ENCODE measurements at regions not wholly inside any gene's neighbourhood (a gene's known extent, or its start where the extent isn't known, plus 50 kb on each side); places are given as distances from the start of the nearest gene placed in this dataset.

DNA sequence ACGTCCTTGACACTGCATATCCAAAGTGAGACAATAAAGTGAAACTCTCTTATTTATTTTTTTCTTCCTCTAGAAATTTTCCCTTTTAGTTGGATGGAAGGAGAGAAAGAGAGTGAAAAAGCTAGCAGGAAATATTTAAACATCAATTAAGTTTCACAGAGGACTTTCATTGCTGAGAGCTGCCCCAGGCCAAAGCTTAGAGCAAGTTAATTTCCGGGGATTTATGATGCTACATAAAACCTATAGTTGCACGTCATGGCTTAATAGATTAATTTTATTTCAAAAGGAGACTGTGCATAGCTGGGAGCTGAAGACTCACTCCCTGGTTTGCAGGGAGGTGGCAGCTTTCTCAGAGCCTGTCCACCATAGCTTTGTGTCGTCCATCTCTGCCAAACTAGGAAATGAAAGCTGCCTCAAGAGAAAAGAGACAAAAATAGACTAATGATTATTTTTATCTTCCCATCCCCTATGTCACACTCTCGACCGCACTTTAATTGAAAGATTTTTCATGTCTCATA lies 323.3 kb upstream of the RAB6C start:
- DNase-seq (ENCODE audit: low read depth): no peak

DNA sequence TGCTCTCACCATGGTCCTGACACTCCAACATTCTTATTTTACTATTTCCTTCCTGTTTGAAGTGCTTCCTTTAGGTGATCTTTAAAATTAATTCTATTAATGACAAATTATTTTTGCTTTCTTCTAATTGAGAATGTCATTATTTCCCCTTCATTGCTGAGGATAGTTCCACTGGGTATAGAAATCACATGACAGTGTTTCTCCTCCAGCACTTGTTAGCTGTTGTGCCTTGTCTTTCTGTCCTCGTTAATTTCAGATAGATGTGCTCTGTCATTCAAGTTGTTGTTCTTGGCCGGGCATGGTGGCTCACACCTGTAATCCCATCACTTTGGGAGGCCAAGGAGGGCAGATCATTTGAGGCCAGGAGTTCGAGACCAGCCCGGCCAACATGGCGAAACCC lies 321.0 kb upstream of the RAB6C start:
- DNase-seq (ENCODE audit: low read depth): no peak

DNA sequence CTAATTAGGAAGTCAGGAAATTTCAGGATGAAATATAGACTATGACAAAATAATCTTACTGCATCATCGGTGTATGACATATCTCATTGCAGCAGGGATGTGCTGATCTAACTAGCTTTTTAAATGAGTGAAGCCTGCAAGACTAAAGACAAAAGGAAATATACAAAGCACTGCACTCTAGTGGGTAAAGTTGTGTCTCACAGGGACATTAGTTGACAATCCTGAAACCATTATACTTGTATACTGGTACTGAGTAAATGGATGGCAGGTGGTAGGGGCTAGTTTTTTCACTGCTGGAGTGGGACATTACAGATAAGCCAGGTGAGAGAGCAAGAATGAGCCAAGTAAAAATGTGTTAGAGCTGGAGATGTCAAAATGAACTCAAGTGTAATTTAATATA lies 317.5 kb upstream of the RAB6C start:
- DNase-seq (ENCODE audit: low read depth): no peak

DNA sequence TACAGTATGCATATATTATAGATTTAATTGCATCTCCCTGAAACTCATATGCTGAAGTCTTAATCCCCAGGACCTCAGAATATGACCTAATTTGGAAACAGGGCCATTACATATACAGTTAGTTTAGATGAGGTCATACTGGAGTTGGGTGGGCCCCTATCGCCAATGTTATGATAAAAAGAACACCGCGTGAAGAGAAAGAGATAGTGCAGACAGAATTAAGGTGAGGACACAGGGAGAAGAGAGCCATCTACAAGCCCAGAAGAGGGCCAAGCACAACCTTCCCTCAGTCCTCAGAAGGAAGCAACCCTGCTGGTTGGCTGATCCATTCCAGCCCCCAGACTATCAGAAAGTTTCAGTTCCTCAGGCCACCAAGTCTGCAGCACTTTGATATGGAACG lies 311.9 kb upstream of the RAB6C start:
- no peak for DNase-seq (ENCODE audit: low read depth)

DNA sequence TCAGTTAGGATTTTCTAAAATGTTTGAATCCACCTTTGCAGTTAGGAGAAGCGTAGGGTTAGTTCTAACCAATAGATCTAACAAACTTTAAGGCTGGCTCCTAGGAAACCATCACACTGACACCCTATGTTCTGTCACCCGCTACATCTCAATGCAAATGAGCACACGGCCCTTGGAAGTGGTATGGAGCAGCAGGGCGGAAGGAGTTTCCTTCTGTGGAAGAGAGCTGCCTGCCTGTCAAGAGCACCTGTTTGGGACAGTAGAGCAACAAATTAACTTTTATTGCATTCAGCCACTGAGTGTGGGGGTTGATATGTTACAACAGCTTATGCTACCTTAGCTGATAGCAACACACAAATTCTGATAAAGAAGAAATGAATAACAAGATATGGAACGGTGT lies 306.9 kb upstream of the RAB6C start:
- DNase-seq (ENCODE audit: low read depth): no peak

DNA sequence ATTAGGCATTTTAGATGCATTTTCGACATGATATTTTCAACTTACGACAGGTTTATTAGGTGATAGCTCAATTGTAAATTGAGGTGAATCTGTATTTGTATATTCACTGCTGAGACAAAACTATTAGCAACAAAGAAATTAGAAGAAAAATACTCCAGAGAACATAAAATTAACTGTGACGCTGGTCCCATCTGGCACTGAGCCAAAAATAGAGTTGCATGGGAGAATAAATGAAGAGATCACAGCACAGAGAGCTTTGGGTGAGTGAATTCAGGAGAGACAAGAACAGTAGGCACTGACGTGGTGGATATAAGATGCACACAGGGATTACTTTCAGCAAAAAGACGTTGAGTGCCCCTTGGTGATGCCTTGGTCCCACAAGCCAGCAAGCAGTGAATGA lies 306.2 kb upstream of the RAB6C start:
- DNase-seq (ENCODE audit: low read depth): no peak

DNA sequence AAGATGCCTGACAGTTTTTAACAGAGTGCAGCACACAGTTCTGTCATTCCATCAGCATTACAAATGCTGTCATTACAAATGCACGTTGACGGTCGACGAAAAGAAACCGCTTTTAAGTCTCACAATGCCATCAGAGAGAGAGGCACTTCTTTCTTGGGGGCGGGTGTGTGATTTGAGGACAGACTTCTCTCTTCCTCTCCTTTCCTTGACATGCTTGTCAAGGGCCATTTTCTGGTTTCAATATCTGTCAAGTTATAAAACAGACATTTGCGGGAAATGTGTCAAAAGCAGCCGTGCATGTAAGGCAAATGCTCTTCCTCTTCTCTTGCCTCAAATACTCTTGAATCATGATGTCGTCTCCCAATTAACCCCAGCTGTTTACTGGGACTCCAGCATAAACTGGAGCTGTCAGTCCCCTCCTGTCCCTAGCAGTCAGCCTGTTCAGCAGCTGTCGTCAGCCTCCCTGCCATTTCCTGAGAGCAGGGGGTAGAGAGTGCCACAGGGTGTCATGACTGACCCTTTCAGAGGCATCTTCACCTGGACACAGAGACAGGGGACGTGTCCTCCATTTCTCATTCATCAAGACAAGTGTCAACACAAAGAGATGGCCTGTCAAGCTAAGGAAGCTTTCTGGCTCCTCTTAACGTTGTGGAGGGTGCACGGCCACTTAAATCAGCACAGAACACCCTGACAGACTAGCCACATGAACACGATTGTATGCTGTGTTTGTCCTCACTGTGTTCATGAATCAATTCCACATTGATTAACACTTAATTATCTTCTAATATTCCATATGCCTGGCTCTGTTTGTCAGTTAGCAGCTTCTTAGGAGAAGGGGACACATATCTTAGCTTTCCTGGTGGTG lies 305.4 kb upstream of the RAB6C start:
- DNase-seq (ENCODE audit: low read depth): no peak

DNA sequence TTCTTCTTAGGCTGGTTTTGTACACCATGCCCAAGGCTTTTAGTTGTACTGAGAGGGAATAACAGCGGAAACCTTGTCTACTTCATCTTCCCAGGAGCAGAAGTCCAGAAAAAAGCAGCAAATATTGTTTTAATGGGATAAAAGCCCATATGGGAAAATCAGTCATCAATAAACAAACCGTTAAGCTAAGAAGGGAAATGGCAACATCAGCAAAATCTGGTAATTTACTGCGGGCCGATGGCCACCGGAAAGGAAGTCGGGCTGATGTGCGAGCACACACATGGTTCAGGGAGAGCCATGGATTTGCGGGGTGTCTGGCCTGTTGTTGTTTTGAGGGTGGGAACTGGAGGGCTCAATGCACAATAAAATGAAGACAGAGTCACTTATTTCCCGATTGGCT lies 300.7 kb upstream of the RAB6C start:
- no peak for DNase-seq (ENCODE audit: low read depth)

DNA sequence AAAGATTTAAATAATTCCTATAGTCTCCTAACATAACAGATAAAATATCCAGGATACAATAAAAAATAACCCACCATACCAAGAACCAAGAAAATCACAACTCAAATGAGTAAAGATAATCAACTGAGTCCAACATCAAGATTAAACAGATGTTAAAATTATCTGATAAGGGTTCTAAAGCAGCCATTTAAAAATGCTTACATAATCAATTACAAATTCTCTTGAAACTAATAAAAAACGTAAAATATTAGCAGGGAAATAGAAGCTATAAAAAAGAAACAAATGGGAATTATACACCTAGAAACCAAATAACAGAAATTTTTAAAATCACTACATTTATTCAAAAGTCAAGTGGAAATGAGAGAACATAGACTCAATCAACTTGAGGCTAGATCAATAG lies 297.7 kb upstream of the RAB6C start:
- DNase-seq (ENCODE audit: low read depth): no peak

DNA sequence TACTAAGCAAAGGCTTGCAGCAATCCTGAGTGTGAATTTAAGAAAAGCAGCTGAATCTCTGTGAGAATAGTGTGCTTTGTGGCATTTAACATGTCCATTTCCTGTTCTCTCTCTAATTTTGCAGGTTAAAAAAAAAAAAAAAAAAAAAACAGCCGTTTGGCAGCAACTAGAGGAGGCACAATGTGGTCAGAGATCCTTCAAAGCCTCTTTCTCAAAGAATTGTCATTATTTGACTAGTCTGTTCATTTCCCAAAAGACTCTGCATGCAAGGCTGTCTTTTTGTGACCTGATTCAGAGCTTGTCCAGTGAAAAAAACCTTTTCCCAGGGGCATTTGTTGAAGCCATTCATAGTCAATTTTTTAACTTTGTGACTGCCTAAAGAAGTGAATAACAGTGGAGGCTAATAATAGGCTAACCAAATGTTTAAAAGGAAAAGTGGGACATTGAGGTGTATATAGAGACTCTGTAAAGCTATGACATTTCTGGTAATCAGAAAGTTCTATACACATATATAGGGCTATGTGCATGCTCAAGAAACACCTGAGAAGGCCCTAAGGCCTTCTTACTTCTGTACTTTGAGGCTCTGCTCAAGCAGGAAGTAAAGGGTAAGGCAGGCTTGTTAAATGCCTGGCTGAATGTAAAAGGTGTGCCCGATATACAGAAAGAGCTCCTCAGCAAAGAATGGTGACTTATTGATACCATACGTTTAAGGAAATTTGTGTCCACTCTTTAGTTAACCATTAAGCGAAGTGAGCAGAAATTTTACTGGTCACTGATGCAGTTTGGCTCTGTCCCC lies 289.6 kb upstream of the RAB6C start:
- no peak for DNase-seq (ENCODE audit: low read depth)

DNA sequence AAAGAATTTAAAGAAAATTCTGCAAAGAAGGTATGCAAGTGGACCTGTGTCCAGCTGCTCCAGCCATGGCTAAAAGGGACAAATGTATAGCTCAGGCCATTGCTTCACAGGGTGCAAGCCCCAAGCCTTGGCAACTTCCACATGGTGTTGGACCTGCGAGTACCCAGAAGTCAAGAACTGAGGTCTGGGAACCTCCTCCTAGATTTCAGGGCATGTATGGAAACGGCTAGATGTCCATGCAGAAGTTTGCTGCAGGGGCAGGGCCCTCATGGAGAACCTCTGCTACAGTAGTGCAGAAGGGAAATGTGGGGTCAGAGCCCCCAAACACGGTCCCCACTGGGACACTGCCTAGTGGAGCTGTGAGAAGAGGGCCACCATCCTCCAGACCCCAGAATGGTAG lies 284.0 kb upstream of the RAB6C start:
- DNase-seq (ENCODE audit: low read depth): no peak

DNA sequence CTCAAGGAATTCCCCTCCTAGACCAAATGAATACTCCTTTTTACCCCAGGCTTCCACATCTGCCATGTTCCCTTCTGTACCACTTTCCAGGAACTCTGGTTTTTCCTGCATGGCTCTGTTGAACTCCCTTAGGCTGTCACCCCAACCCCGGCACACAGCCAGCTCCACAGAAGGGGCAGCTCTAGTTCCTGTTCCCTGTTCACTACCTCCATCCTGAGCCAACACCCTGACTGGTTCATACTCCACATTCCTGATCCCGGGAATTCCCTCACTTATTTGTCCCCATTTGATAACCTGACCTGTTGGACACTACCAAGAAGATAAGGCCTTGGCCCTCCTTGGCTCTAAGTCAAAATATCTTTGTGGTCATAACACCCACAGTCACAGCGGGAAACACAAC lies 280.9 kb upstream of the RAB6C start:
- DNase-seq (ENCODE audit: low read depth): no peak

DNA sequence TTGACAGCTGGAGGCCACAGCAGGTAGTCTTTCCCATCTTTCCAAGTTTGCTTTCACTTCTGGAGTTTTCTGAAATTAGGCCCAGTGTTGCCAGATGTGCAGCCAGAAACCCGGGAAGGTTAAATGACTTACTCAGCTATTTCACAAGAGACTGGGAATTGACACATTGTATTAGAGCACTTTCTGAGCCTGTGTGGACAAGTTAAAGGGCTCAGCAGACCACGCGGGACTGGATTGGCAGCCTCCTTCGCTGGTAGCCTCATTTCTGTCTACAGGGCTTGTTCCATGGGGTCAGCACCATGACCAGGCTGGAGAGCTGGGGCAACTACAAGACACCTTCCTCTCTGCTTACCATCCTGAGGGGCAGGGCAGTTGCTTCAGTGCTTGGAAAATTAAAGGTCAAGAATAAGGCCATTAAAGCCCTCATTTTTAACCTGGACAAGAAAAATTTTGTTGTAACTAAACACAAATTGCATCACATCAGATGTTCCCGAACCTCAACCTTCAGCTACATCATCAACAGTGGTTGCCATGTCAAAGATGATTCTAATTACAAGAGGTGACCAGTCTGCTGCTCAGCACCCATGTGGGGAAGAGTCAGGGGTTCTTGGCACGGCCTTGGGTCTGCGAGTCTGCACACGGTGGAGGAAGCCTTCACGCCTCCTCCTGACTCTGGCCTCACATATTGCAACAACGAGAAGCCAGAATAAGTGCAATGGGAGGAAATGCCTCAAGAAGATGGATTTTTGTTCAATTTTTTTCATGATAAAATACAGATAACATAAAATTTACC lies 279.5 kb upstream of the RAB6C start:
- DNase-seq (ENCODE audit: low read depth): no peak

DNA sequence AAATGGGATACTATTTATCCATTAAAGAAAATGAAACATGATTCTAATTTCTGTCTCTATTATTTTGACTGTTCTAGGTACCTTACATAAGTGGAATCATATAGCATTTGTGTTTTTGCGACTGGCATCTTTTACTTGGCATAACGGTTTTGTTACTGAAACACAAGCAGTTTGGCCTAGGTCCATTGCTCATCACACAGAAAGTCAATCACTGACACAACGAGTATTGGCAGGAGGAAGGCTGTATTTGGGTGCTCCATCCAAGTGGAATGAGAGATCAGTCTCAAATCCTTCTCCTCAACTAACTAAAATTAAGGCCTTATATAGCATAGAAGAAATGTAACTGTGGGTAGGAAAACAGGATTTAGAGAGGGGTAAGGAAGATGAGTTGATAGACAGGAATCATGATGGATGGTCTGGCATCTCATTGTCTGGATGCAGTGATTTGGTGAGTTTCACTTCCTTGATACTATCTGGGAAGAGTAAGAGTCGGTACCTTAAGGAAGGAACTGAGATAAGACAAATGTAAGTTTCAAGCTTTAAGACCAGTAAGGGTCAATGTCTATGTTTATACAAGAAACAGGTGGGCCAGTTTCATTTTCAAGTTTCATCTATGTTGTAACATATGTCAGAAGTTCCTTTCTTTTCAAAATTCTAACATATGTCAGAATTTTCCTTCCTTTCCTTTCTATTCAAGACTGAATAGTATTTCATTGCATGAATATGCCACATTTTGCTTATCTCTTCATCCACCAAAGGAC lies 276.9 kb upstream of the RAB6C start:
- DNase-seq (ENCODE audit: low read depth): no peak

DNA sequence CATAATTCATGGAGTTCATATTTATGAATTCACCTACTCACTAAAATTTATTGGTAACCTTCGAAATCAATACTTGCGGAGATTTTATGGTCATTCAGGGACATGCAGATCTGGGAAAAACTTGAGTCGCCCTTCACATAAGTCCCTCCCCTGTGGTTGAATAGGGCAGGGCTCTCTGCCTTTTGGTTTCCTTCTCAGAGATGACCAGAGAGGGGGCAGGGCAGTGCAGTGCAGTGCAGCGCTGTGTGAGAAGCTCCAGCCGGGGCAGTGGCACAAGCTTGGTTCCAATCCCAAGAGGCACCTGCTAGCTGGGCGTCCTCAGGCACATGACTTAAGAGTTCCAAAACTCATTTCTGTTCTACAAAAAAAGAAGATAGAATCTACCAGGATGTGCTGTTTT lies 274.4 kb upstream of the RAB6C start:
- DNase-seq (ENCODE audit: low read depth): no peak

DNA sequence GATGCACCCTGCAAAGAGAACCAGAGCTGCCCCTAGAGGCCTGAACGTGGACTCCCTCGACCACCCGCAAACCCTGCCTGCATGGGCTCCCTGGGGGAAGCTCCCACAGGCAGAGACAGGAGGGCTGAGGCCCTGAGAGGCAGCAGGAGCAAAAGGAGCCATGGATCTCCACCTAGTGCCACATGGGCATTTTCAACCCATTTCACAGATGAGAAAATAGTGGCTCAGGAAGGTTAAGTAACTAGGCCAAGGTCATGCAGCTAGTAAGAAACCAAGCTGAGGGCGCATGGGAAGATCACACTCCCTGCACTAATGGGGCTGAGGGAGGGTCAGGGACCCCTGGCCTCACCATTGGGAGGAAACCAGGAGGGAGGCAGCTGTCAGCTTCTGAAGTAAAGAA lies 271.7 kb upstream of the RAB6C start:
- no peak for DNase-seq (ENCODE audit: low read depth)

DNA sequence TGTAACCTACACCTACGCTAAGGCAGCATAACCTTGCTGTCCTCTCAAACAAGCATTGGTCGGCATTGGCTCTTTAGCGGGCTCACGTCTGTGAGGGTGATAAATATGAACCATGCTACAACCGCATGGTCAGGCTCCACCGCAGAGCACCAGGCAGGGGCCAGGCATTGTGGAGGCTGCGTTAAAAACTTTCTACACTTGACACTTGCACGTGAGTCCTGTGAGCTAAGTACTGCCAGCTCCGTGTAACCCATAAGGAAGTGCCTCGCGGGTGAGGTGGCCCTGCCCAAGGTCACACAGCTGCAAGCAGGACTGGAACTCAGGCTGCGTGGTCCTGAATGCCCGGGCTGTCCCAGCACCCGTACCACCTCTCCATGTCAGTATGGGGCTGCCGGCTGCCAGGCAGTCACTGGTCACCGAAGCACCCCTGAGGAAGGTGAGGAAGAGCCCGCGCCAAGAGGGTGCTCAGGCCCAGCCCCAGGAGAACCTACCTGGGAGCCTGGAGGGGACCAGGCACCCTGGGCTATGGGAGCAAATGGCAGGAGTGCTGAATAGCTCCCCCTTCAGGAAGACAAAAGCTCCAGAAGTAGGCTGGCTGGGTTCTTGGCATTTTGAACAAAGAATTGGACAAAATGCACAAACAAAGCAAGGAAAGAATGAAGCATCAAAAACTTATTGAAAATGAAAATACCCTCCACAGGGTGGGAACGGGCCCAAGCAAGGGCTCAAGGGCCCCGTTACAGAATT lies 271.1 kb upstream of the RAB6C start:
- no peak for DNase-seq (ENCODE audit: low read depth)

DNA sequence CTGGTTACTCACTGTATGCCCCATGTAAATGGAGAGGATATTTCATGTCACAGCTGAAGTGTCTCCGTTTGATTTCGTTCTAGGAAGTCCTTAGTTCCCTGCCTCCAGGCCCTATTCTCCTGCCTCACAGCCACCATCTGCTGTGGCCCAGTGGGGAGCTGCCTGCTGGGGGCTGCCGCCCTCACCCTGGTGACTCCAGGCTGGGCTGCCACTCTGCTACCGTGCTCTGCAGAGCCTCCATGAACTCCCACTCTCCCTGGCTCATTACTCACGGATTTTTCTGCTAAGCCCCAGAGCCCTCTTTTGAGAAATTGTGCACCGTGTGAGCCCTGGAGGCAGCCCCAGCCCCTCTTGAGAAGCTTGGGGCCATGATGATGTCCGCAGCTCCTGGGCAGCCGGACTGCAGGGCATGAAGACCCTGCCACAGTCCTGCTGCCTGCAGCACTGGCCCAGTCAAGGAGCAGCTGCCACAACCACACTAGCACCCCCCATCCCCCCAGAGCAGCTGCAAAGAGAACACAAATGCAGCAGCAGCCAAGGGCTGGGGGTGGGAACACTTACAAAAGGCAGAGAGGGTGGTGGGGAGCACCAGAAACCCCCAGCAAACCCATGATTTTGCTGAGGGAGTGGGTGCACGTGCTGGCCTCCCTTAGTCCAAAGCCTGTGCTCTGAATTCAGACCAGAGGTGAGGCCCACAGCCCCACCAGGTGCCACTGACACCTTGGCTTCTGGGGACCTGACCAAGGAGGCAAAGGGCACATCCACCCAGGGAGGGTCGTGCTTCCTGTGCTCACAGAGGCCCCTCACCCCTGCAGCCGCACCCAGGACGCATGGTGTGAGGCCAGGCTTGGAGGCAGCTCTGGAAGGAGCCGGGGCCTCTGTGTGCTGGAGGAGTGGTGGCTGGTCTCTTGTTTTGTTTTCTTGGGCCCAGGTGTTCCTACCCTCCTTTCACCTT lies 270.2 kb upstream of the RAB6C start:
- no peak for DNase-seq (ENCODE audit: low read depth)

DNA sequence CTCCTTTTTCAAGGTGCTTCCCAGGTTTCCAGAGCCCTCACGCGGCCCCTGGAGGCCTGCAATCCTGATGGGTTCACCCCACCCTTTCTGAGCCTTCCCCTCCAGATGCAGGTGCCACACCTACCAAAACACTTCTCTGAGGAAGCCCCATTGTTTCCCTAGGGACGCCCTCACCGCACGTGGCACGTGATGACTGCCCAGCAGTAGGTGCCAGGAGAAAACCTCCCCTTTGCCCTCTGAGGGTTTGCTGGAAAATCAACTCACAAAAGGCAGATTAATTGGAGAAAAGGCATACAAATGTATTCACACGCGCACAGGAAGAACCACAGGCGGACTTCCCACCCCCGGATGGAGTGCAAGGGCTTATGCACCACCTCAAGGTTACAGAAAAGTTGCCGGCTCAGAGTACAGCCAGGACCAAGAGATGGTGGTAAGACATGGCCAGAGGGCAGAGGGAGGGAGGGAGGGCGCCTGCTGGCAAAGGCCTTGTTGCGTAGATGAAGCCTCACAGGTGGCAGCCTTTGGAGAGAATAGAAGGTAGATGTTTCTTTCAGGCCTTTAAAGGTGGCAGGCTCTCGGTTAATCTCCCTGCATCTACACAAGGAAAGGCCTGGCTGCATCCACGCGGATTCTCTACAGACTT lies 269.4 kb upstream of the RAB6C start:
- DNase-seq (ENCODE audit: low read depth): no peak

Measured in GM04504 (cell line).